ENCODE measurements at regions not wholly inside any gene's neighbourhood (a gene's known extent, or its start where the extent isn't known, plus 50 kb on each side); places are given as distances from the start of the nearest gene placed in this dataset.
"Not testable (repeated sequence)": the region's sequence is repeated elsewhere in the genome, so short reads cannot be mapped to it uniquely, and the experiment has no call there.

DNA sequence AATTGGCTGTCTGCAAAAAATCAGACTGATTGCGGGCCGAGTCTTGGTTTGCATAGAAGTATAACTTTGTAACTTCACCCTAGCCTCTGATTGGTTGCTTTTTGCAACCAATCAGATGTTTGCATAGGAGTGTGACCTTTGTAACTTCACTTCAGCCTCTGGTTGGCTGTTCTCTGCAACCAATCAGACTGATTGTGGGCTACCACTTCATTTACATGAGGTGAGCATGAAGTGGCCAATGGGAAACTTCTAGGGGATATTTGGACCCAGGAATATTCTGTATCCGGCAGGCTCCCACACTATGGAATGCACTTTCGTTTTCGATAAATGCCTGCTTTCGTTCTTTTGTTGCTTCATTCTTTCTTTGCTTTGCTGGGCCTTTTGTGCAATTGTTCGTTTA lies 667.7 kb downstream of the FAM133A start:
- not testable (repeated sequence) for H3K79me2 ChIP-seq (ENCODE audit: control insufficient read depth, insufficient read depth, low read length); H3K9ac ChIP-seq (ENCODE audit: low read length); H4K8ac ChIP-seq (ENCODE audit: low read depth, low read length); H3K18ac ChIP-seq (ENCODE audit: low read length); H2BK120ac ChIP-seq (ENCODE audit: low read depth, low read length); H2AK5ac ChIP-seq (ENCODE audit: low read length); H3K27ac ChIP-seq (ENCODE audit: low read depth, low read length); H3K27me3 ChIP-seq (ENCODE audit: insufficient read depth, low read length, poor library complexity); H3K4me1 ChIP-seq (ENCODE audit: control insufficient read depth, low read depth, low read length); DNase-seq; H3K36me3 ChIP-seq (ENCODE audit: control insufficient read depth, insufficient read depth, low read length); H3K4me3 ChIP-seq (ENCODE audit: low read length); H2BK15ac ChIP-seq (replicated peaks; ENCODE audit: low read depth); H3K4ac ChIP-seq (ENCODE audit: low read depth, low read length); H3K4me2 ChIP-seq (ENCODE audit: low read length); H3K56ac ChIP-seq (ENCODE audit: low read length); H3K23ac ChIP-seq (ENCODE audit: low read length); H3K79me1 ChIP-seq (ENCODE audit: low read length); H2BK5ac ChIP-seq (ENCODE audit: low read length); H4K5ac ChIP-seq (ENCODE audit: low read length)
- WGBS (ENCODE audit: extremely low coverage, insufficient coverage, low lambda C conversion rate), result no CpG with 5 or more reads among the region's 7 CpGs

DNA sequence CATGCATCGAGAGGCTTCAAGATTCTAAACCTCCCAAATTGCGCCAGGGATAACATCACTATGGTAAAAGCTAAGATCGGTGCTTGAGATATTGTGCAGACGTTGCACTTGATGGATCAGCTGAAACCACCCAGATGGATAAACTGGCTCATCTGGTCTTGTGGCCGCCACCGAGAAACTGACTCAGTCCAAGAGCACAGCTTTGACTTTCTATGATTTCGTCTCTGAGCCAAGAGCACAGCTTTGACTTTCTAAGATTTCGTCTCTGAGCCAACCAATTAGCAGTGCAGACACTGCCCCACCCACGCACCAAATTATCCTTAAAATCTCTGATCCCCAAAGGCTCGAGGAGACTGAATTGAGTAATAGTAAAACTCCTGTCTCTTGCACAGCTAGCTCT lies 687.2 kb downstream of the FAM133A start:
- Histone ChIP-seq H2BK5ac (ENCODE audit: low read length) (no peak overlapping the region), H3K18ac (ENCODE audit: low read length) (no peak overlapping the region), H2BK120ac (ENCODE audit: low read depth, low read length) (no peak overlapping the region), H3K27ac (ENCODE audit: low read depth, low read length) (no peak overlapping the region), H3K27me3 (ENCODE audit: insufficient read depth, low read length, poor library complexity) (no peaks in the 10 kb centered on the region), H3K23ac (ENCODE audit: low read length) (no peak overlapping the region), H3K56ac (ENCODE audit: low read length) (no peak overlapping the region), H3K4ac (ENCODE audit: low read depth, low read length) (no peak overlapping the region), H3K4me2 (ENCODE audit: low read length) (no peak overlapping the region), H3K9ac (ENCODE audit: low read length) (no peak overlapping the region), H3K36me3 (ENCODE audit: control insufficient read depth, insufficient read depth, low read length) (no peaks in the 10 kb centered on the region), H3K4me1 (ENCODE audit: control insufficient read depth, low read depth, low read length) (no peaks in the 10 kb centered on the region), H3K79me1 (ENCODE audit: low read length) (no peaks in the 10 kb centered on the region), H4K8ac (ENCODE audit: low read depth, low read length) (no peak overlapping the region), H3K4me3 (ENCODE audit: low read length) (no peak overlapping the region), H2AK5ac (ENCODE audit: low read length) (no peak overlapping the region), H2BK15ac (replicated peaks; ENCODE audit: low read depth) (no peak overlapping the region), H3K79me2 (ENCODE audit: control insufficient read depth, insufficient read depth, low read length) (no peaks in the 10 kb centered on the region), H4K5ac (ENCODE audit: low read length) (no peak overlapping the region)
- DNase-seq, result no peak
- no CpG with 5 or more reads among the region's 10 CpGs for WGBS (ENCODE audit: extremely low coverage, insufficient coverage, low lambda C conversion rate)

DNA sequence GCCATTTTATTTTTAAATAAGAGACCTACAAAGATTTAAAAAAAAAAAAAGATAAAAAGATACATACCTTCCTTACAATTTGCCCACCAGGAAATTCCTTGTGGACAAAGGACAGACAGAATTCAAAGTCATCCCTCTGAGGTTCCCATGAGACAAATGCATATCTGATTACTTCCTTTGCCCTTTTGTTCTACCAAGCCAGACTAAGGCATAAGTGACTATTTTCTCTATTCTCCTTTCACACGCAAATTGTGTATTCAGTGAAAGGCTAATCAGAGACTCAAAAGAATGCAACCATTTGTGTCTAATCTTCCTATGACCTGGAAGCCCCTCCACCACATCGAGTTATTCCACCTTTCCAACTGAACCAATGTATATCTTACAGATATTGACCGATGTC lies 691.7 kb downstream of the FAM133A start:
- Histone ChIP-seq H3K9ac (ENCODE audit: low read length) (no peak overlapping the region), H3K4me3 (ENCODE audit: low read length) (no peak overlapping the region), H3K4me2 (ENCODE audit: low read length) (no peak overlapping the region), H3K36me3 (ENCODE audit: control insufficient read depth, insufficient read depth, low read length) (no peaks in the 10 kb centered on the region), H4K8ac (ENCODE audit: low read depth, low read length) (no peak overlapping the region), H3K4ac (ENCODE audit: low read depth, low read length) (no peak overlapping the region), H2AK5ac (ENCODE audit: low read length) (no peak overlapping the region), H3K56ac (ENCODE audit: low read length) (no peak overlapping the region), H4K5ac (ENCODE audit: low read length) (no peak overlapping the region), H2BK120ac (ENCODE audit: low read depth, low read length) (no peak overlapping the region), H2BK15ac (replicated peaks; ENCODE audit: low read depth) (no peak overlapping the region), H3K27ac (ENCODE audit: low read depth, low read length) (no peak overlapping the region), H3K79me2 (ENCODE audit: control insufficient read depth, insufficient read depth, low read length) (no peaks in the 10 kb centered on the region), H3K18ac (ENCODE audit: low read length) (no peak overlapping the region), H3K27me3 (ENCODE audit: insufficient read depth, low read length, poor library complexity) (no peaks in the 10 kb centered on the region), H3K23ac (ENCODE audit: low read length) (no peak overlapping the region), H2BK5ac (ENCODE audit: low read length) (no peak overlapping the region), H3K79me1 (ENCODE audit: low read length) (no peaks in the 10 kb centered on the region), H3K4me1 (ENCODE audit: control insufficient read depth, low read depth, low read length) (no peaks in the 10 kb centered on the region)
- peak; percentile 12 for DNase-seq
- WGBS (ENCODE audit: extremely low coverage, insufficient coverage, low lambda C conversion rate), result no CpG with 5 or more reads among the region's 3 CpGs

DNA sequence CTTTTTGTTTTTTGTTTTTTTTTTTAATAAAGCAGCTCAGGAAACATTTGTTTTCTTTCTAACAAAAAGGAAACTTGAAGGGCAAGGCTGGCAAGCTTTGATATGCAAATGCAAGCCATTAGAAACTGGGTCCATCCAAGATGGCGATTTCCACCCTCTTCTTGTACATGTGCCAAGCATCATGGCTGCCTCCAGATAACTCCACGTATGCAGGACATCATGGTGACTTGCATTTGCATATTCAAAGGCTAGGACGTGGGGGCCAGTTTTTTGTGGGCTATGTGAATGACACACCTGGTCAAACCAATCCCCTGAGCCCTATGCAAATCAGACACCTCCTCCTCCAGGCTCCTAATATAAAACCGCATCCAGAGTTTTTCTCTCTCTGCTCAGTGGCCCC lies 692.6 kb downstream of the FAM133A start:
- Histone ChIP-seq H4K8ac (ENCODE audit: low read depth, low read length) (no peak overlapping the region), H3K4me2 (ENCODE audit: low read length) (no peak overlapping the region), H2BK5ac (ENCODE audit: low read length) (no peak overlapping the region), H3K23ac (ENCODE audit: low read length) (no peak overlapping the region), H3K56ac (ENCODE audit: low read length) (no peak overlapping the region), H2BK120ac (ENCODE audit: low read depth, low read length) (no peak overlapping the region), H3K79me1 (ENCODE audit: low read length) (no peaks in the 10 kb centered on the region), H3K9ac (ENCODE audit: low read length) (no peak overlapping the region), H4K5ac (ENCODE audit: low read length) (no peak overlapping the region), H3K79me2 (ENCODE audit: control insufficient read depth, insufficient read depth, low read length) (no peaks in the 10 kb centered on the region), H3K36me3 (ENCODE audit: control insufficient read depth, insufficient read depth, low read length) (no peaks in the 10 kb centered on the region), H3K27me3 (ENCODE audit: insufficient read depth, low read length, poor library complexity) (no peaks in the 10 kb centered on the region), H3K4me3 (ENCODE audit: low read length) (no peak overlapping the region), H3K18ac (ENCODE audit: low read length) (no peak overlapping the region), H3K4ac (ENCODE audit: low read depth, low read length) (no peak overlapping the region), H2AK5ac (ENCODE audit: low read length) (no peak overlapping the region), H2BK15ac (replicated peaks; ENCODE audit: low read depth) (no peak overlapping the region), H3K27ac (ENCODE audit: low read depth, low read length) (no peak overlapping the region), H3K4me1 (ENCODE audit: control insufficient read depth, low read depth, low read length) (no peaks in the 10 kb centered on the region)
- DNase-seq, result no peak
- no CpG with 5 or more reads among the region's 4 CpGs for WGBS (ENCODE audit: extremely low coverage, insufficient coverage, low lambda C conversion rate)

DNA sequence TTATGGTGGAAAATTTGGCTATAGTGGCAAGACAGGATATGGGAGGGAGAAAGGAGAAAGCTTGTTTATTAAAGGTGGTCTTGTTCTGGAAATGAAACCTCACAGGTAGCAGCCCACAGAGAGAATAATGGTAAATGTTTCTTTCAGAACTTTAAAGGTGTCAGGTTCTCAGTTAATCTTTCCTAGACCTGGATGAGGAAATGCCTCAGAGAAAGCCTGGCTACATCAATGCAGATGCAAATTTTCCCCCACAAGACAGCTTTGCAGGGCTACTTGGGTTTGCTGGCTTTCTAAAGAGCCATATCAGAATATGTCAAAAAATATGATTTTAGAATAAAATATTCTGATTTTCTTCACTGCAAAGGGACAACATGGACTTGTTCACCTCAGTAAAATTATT lies 715.0 kb downstream of the FAM133A start:
- H2BK15ac ChIP-seq (replicated peaks; ENCODE audit: low read depth), result no peak overlapping the region
- no peaks in the 10 kb centered on the region for H3K4me1 ChIP-seq (ENCODE audit: control insufficient read depth, low read depth, low read length)
- H3K79me2 ChIP-seq (ENCODE audit: control insufficient read depth, insufficient read depth, low read length), result no peaks in the 10 kb centered on the region
- H3K27me3 ChIP-seq (ENCODE audit: insufficient read depth, low read length, poor library complexity), result no peaks in the 10 kb centered on the region
- no peak overlapping the region for H4K5ac ChIP-seq (ENCODE audit: low read length)
- no peak overlapping the region for H3K18ac ChIP-seq (ENCODE audit: low read length)
- no peak overlapping the region for H3K23ac ChIP-seq (ENCODE audit: low read length)
- no peak overlapping the region for H2AK5ac ChIP-seq (ENCODE audit: low read length)
- DNase-seq, result no peak
- H2BK5ac ChIP-seq (ENCODE audit: low read length), result no peak overlapping the region
- no peak overlapping the region for H3K27ac ChIP-seq (ENCODE audit: low read depth, low read length)
- H3K56ac ChIP-seq (ENCODE audit: low read length), result no peak overlapping the region
- H2BK120ac ChIP-seq (ENCODE audit: low read depth, low read length), result no peak overlapping the region
- no peak overlapping the region for H3K4ac ChIP-seq (ENCODE audit: low read depth, low read length)
- H3K9ac ChIP-seq (ENCODE audit: low read length), result no peak overlapping the region
- H3K4me3 ChIP-seq (ENCODE audit: low read length), result no peak overlapping the region
- H3K36me3 ChIP-seq (ENCODE audit: control insufficient read depth, insufficient read depth, low read length), result no peaks in the 10 kb centered on the region
- no peak overlapping the region for H3K4me2 ChIP-seq (ENCODE audit: low read length)
- H4K8ac ChIP-seq (ENCODE audit: low read depth, low read length), result no peak overlapping the region
- H3K79me1 ChIP-seq (ENCODE audit: low read length), result no peaks in the 10 kb centered on the region

DNA sequence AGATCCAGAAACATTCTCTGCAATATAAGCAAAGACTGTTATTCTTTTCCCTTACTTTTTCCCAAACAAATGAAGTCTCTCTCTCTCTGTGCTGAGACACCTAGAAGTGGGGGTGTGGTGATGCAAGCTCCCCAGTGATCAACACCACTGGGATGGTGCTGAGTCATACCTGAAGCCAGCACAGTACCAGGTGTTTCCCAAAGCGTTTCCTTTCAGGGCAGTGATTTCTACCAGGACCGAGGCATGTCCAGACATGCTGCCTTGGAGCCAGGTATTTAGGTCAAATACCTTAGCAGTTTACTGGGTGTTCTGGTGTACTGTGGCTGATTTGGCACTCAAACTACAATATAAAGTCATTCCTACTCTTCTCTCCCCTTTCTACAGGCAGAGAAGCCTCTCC lies 726.5 kb downstream of the FAM133A start:
- H3K4ac ChIP-seq (ENCODE audit: low read depth, low read length), result no peak overlapping the region
- H3K4me2 ChIP-seq (ENCODE audit: low read length), result no peak overlapping the region
- no peak overlapping the region for H3K4me3 ChIP-seq (ENCODE audit: low read length)
- no peak overlapping the region for H4K5ac ChIP-seq (ENCODE audit: low read length)
- no peaks in the 10 kb centered on the region for H3K36me3 ChIP-seq (ENCODE audit: control insufficient read depth, insufficient read depth, low read length)
- H3K23ac ChIP-seq (ENCODE audit: low read length), result no peak overlapping the region
- peak overlapping the region; percentile 64 for H3K18ac ChIP-seq (ENCODE audit: low read length)
- H3K27me3 ChIP-seq (ENCODE audit: insufficient read depth, low read length, poor library complexity), result no peaks in the 10 kb centered on the region
- H3K79me1 ChIP-seq (ENCODE audit: low read length), result no peaks in the 10 kb centered on the region
- H2BK5ac ChIP-seq (ENCODE audit: low read length), result no peak overlapping the region
- no peak overlapping the region for H2AK5ac ChIP-seq (ENCODE audit: low read length)
- peak; percentile 56 for DNase-seq
- no CpG with 5 or more reads among the region's 2 CpGs for WGBS (ENCODE audit: extremely low coverage, insufficient coverage, low lambda C conversion rate)
- H3K27ac ChIP-seq (ENCODE audit: low read depth, low read length), result no peak overlapping the region
- no peak overlapping the region for H2BK120ac ChIP-seq (ENCODE audit: low read depth, low read length)
- H3K9ac ChIP-seq (ENCODE audit: low read length), result no peak overlapping the region
- H4K8ac ChIP-seq (ENCODE audit: low read depth, low read length), result peak overlapping the region; percentile 70
- H3K79me2 ChIP-seq (ENCODE audit: control insufficient read depth, insufficient read depth, low read length), result no peaks in the 10 kb centered on the region
- peak overlapping the region; percentile 15 for H3K56ac ChIP-seq (ENCODE audit: low read length)
- no peak overlapping the region for H2BK15ac ChIP-seq (replicated peaks; ENCODE audit: low read depth)
- H3K4me1 ChIP-seq (ENCODE audit: control insufficient read depth, low read depth, low read length), result no peaks in the 10 kb centered on the region
